ENCODE measurements at regions not wholly inside any gene's neighbourhood (a gene's known extent, or its start where the extent isn't known, plus 50 kb on each side); places are given as distances from the start of the nearest gene placed in this dataset.

GRCh38 chr6:25112322-25112773 lies 166.8 kb upstream of the CARMIL1 start:
- H2BK15ac ChIP-seq (ENCODE audit: low read depth, low read length), result no peak overlapping the region
- no peaks in the 10 kb centered on the region for H3K79me1 ChIP-seq (ENCODE audit: insufficient read depth, low read depth, low read length, poor library complexity, severe bottlenecking)
- H3K27me3 ChIP-seq (ENCODE audit: insufficient read depth, low read length), result no peaks in the 10 kb centered on the region
- no peak overlapping the region for H3K56ac ChIP-seq (ENCODE audit: insufficient read length, low read depth, low read length)
- Mint-ChIP-seq H3K27me3 (ENCODE audit: low read depth) (peaks cover 5% of the 10 kb centered on the region; the same call in 1 of the 2 replicates), H3K36me3 (ENCODE audit: insufficient read depth in 1 of 3, low read depth in 3 of 3) (no peaks in the 10 kb centered on the region), H3K4me3 (no peak overlapping the region), H3K4me1 (peaks cover 4 to 5% of the 10 kb centered on the region in 2 experiments), H3K9me3 (no peaks in the 10 kb centered on the region), H3K27ac (no peak overlapping the region)
- H4K20me1 ChIP-seq (ENCODE audit: control insufficient read depth, insufficient read depth, insufficient read length), result no peaks in the 10 kb centered on the region
- H2BK12ac ChIP-seq (ENCODE audit: insufficient read length, low read depth, low read length), result no peak overlapping the region
- H2BK120ac ChIP-seq (ENCODE audit: low read depth, low read length, poor library complexity, severe bottlenecking), result no peak overlapping the region
- H3K27ac ChIP-seq (ENCODE audit: insufficient read length, low read depth, low read length), result no peak overlapping the region
- H3K23ac ChIP-seq (ENCODE audit: insufficient read length, low read depth, low read length), result no peak overlapping the region
- no peak overlapping the region for H3K4me2 ChIP-seq (ENCODE audit: insufficient read depth, insufficient read length, low read length)
- H4K91ac ChIP-seq (ENCODE audit: insufficient read length, low read depth, low read length), result no peak overlapping the region
- H4K5ac ChIP-seq (ENCODE audit: insufficient read length, low read depth, low read length), result no peak overlapping the region
- H3K23me2 ChIP-seq (ENCODE audit: insufficient read length, low read depth, low read length, poor library complexity, severe bottlenecking), result no peaks in the 10 kb centered on the region
- no peak for DNase-seq
- H3K79me2 ChIP-seq (ENCODE audit: insufficient read depth, low read length), result no peaks in the 10 kb centered on the region
- no peaks in the 10 kb centered on the region for H3K9me3 ChIP-seq (ENCODE audit: control insufficient read depth, low read depth, low read length)
- no peak overlapping the region for H2BK5ac ChIP-seq (ENCODE audit: insufficient read length, low read length)
- no peak overlapping the region for H3K14ac ChIP-seq (ENCODE audit: insufficient read depth, low read length)
- no CpG with 5 or more reads among the region's 4 CpGs for WGBS (ENCODE audit: extremely low coverage, insufficient read length, low lambda C conversion rate)
- H3K4me1 ChIP-seq (ENCODE audit: insufficient read depth, low read length), result no peaks in the 10 kb centered on the region
- H3K9ac ChIP-seq (ENCODE audit: extremely low read depth, insufficient read length, low read length), result no peak overlapping the region
- H3K4ac ChIP-seq (ENCODE audit: low read depth, low read length), result no peak overlapping the region
- H2AFZ ChIP-seq (ENCODE audit: low read length), result no peak overlapping the region
- H2BK20ac ChIP-seq (ENCODE audit: low read depth, low read length, poor library complexity, severe bottlenecking), result no peak overlapping the region
- TF ChIP-seq CTCF (conservative IDR thresholded peaks at IDR 0.05), result no peak
- no peak overlapping the region for H4K8ac ChIP-seq (replicated peaks; ENCODE audit: insufficient read length, low read depth, low read length)
- no peak overlapping the region for H2AK5ac ChIP-seq (ENCODE audit: insufficient read length, low read length)
- H3T11ph ChIP-seq (ENCODE audit: low read length), result no peak overlapping the region
- no peak overlapping the region for H3K18ac ChIP-seq (ENCODE audit: insufficient read length, low read depth, low read length)

Data from H9 (cell line).